ENCODE measurements at regions not wholly inside any gene's neighbourhood (a gene's known extent, or its start where the extent isn't known, plus 50 kb on each side); places are given as distances from the start of the nearest gene placed in this dataset.

- DNase-seq (no peak), ATAC-seq (ENCODE audit: low read depth) (no peak)
- intact Hi-C loops (cut with micrococcal nuclease): no loop called here
- ChIA-PET CTCF (no interaction called here), POLR2A (no interaction called here)
- Mint-ChIP-seq H3K27me3 (no peaks in the 10 kb centered on the region), H3K36me3 (ENCODE audit: low read depth) (no peaks in the 10 kb centered on the region), H3K4me3 (no peak overlapping the region), H3K4me1 (no peaks in the 10 kb centered on the region), H3K27ac (no peak overlapping the region), H3K9me3 (peaks cover 12% of the 10 kb centered on the region)
- TF ChIP-seq CTCF (IDR thresholded peaks at IDR 0.05): no peak
These were observed 344.2 kb upstream of the POM121L12 start for GRCh38 chr7:52691257-52691656.

- Mint-ChIP-seq H3K27me3 (no peaks in the 10 kb centered on the region), H3K9me3 (peaks cover 12% of the 10 kb centered on the region), H3K4me3 (no peak overlapping the region), H3K36me3 (ENCODE audit: low read depth) (no peaks in the 10 kb centered on the region), H3K27ac (no peak overlapping the region), H3K4me1 (no peaks in the 10 kb centered on the region)
- CTCF ChIA-PET: no interaction called here
- ATAC-seq (ENCODE audit: low read depth) (no peak), DNase-seq (no peak)
- TF ChIP-seq CTCF (IDR thresholded peaks at IDR 0.05): no peak
- POLR2A ChIA-PET: no interaction called here
- intact Hi-C loops (cut with micrococcal nuclease): no loop called here
These were observed 345.5 kb upstream of the POM121L12 start for GRCh38 chr7:52689912-52690311.

GRCh38 chr7:52685333-52685732 is 350.1 kb upstream of the POM121L12 start:
- POLR2A ChIA-PET: no interaction called here
- DNase-seq (no peak), ATAC-seq (ENCODE audit: low read depth) (no peak)
- CTCF ChIA-PET: no interaction called here
- Mint-ChIP-seq H3K36me3 (ENCODE audit: low read depth) (no peaks in the 10 kb centered on the region), H3K4me3 (no peak overlapping the region), H3K4me1 (no peaks in the 10 kb centered on the region), H3K9me3 (peaks cover 8% of the 10 kb centered on the region), H3K27ac (no peak overlapping the region), H3K27me3 (no peaks in the 10 kb centered on the region)
- TF ChIP-seq CTCF (IDR thresholded peaks at IDR 0.05): no peak
- intact Hi-C loops (cut with micrococcal nuclease): no loop called here

- H3K4me3 Mint-ChIP-seq: no peak overlapping the region
- H3K36me3 Mint-ChIP-seq (ENCODE audit: low read depth): no peaks in the 10 kb centered on the region
- DNase-seq (no peak), ATAC-seq (ENCODE audit: low read depth) (no peak)
- TF ChIP-seq CTCF (IDR thresholded peaks at IDR 0.05): no peak
- H3K27ac Mint-ChIP-seq: no peak overlapping the region
- peaks cover 7% of the 10 kb centered on the region for H3K9me3 Mint-ChIP-seq
- H3K27me3 Mint-ChIP-seq: no peaks in the 10 kb centered on the region
- H3K4me1 Mint-ChIP-seq: no peaks in the 10 kb centered on the region
- intact Hi-C loops (cut with micrococcal nuclease): no loop called here
- POLR2A ChIA-PET: no interaction called here
- CTCF ChIA-PET: no interaction called here
These were observed 351.0 kb upstream of the POM121L12 start for GRCh38 chr7:52684388-52684787.

- H3K36me3 Mint-ChIP-seq (ENCODE audit: low read depth): no peaks in the 10 kb centered on the region
- intact Hi-C loops (cut with micrococcal nuclease): no loop called here
- peaks cover 9% of the 10 kb centered on the region for H3K9me3 Mint-ChIP-seq
- H3K4me3 Mint-ChIP-seq: no peak overlapping the region
- TF ChIP-seq CTCF (IDR thresholded peaks at IDR 0.05): no peak
- ATAC-seq (ENCODE audit: low read depth): no peak
- DNase-seq: no peak
- ChIA-PET CTCF (no interaction called here), POLR2A (no interaction called here)
- H3K27ac Mint-ChIP-seq: no peak overlapping the region
- no peaks in the 10 kb centered on the region for H3K27me3 Mint-ChIP-seq
- H3K4me1 Mint-ChIP-seq: no peaks in the 10 kb centered on the region
These were observed 352.4 kb upstream of the POM121L12 start for GRCh38 chr7:52682993-52683392.

Measured in activated B cell treated with CpG ODN at 0.5 μM for 24 hours (primary cell).